ENCODE measurements at regions not wholly inside any gene's neighbourhood (a gene's known extent, or its start where the extent isn't known, plus 50 kb on each side); places are given as distances from the start of the nearest gene placed in this dataset.

DNA sequence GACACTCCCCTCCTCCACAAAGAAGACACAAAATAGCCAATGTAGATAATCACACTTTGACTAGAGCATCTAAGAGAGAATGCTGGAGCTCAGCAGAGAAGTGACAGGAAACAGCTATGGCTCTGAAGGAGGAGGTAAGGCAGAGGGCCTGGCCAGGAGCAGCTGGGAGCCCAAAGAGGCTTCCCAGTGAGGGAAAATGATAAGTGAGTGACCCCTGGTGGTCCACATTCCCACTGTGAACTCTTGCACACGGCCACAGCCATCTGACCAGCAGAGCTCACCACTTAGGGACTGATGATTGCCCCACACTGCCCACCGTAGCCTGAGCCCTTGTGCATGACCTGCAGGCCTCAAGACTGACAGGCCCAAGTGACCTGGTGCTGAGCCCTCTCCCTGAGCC lies 162.7 kb upstream of the GALNTL6 start:
- TF ChIP-seq POLR2A (IDR thresholded peaks at IDR 0.05; ENCODE audit: low read depth, low read length) (no peak), POLR2AphosphoS5 (IDR thresholded peaks at IDR 0.05; ENCODE audit: low read depth, low read length) (no peak), TAF1 (IDR thresholded peaks at IDR 0.05; ENCODE audit: low read depth, low read length) (no peak)

Measured in GM12891 (cell line).